ENCODE measurements at regions not wholly inside any gene's neighbourhood (a gene's known extent, or its start where the extent isn't known, plus 50 kb on each side); places are given as distances from the start of the nearest gene placed in this dataset.

GRCh38 chr5:4048398-4048797, 452.8 kb downstream of the IRX1 start:
- TF ChIP-seq POLR2A (IDR thresholded peaks at IDR 0.05) = no peak
- no peak for TF ChIP-seq CTCF (IDR thresholded peaks at IDR 0.05)

All from thyroid gland (tissue), 4 donors.